Activated CD8-positive, alpha-beta memory T cell treated with anti-CD3 and anti-CD28 coated beads, Interleukin-2, amount 50 U/mL, for 24 hours (primary cell): ENCODE measurements at regions not wholly inside any gene's neighbourhood (a gene's known extent, or its start where the extent isn't known, plus 50 kb on each side); places are given as distances from the start of the nearest gene placed in this dataset.
"Not testable (repeated sequence)": the region's sequence is repeated elsewhere in the genome, so short reads cannot be mapped to it uniquely, and the experiment has no call there.

Experiments
- DNase-seq: peaks from one replicate; pipeline ENCODE4 v3.0.0-alpha.2; 2020; ENCODE audit errors: extremely low read depth

DNA sequence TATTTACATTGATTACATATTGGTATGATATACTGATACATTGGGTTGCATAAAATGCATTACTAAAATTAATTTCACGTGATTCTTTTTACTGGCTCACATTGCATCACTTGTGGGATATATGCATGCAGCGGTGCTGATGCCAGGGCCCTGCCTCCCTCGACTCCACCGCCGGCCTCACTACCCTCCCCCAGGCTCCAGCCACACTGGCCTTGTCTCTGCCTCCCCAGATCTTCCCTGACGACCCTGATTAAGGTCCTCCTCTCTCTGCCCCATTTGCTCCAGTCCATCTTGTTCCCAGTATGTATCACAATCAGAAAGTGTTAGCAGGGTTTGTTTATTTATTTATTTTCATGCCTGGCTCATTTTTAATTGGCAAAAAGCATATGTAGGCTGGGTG is 306.8 kb downstream of the FOXL1 start:
- no peak for DNase-seq

GRCh38 chr16:86886651-86887050 is 308.3 kb downstream of the FOXL1 start:
- no peak for DNase-seq

- no peak for DNase-seq
Measured at GRCh38 chr16:86887416-86887815, 309.1 kb downstream of the FOXL1 start.

- DNase-seq, result no peak
Measured at GRCh38 chr16:86888231-86889053, 310.1 kb downstream of the FOXL1 start.

- not testable (repeated sequence) for DNase-seq
Measured at GRCh38 chr16:86889054-86889366, 310.7 kb downstream of the FOXL1 start.

GRCh38 chr16:86889974-86890373 is 311.6 kb downstream of the FOXL1 start:
- DNase-seq, result no peak

DNA sequence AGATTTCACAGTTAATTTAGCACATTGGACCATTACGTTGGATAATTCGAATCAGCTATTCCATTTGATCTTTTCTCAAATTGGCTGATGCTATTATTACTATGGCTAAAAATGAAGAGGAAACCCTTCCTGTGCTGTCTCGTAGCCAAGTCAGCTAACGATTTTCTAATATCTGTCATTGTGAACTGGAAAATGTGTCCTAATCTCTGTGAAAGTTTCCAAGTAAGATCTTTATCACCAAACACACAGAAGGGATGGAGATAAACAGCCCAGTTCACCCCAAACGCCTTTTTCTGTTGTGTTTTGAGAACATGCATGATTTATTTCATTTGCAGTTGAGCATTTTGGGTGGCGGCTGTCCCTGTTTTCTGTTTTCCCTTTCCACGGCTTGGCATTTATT is 312.8 kb downstream of the FOXL1 start:
- no peak for DNase-seq

DNA sequence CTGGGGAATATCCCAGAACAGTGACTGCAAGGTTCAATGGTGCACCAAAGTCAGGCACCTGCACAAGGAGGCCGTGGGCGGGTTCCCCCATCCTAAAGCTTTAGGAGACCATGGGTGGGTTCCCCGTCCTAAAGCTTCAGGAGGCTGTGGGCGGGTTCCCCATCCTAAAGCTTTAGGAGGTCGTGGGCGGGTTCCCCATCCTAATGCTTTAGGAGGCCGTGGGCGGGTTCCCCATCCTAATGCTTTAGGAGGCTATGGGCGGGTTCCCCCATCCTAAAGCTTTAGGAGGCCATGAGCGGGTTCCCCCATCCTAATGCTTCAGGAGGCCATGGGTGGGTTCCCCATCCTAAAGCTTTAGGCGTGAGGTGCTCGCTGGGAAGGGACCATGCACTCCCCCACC is 313.3 kb downstream of the FOXL1 start:
- no peak for DNase-seq

- no peak for DNase-seq
Measured at GRCh38 chr16:86892509-86892908, 314.2 kb downstream of the FOXL1 start.

GRCh38 chr16:86893506-86893905 is 315.2 kb downstream of the FOXL1 start:
- DNase-seq, result no peak

GRCh38 chr16:86894029-86894567 is 315.7 kb downstream of the FOXL1 start:
- no peak for DNase-seq

DNA sequence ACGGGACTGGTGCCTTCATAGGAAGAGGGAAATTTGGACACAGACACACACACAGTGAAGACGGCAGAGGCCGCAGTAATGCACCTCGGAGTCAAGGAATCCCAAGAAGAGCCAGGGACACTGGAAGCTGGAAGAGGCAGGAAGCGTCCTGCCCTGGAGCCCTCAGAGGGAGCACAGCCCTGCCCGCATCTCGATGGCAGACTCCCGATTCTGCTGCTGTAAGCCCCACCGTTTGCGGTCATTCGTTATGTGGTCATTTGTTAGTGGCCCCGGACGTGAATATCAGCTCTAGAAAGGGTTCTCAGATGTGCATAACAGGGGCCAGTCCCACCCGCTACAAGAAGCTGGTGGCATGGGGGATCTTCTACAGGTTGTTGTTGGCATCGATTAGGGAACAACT is 316.6 kb downstream of the FOXL1 start:
- DNase-seq, result no peak

- DNase-seq, result no peak
Measured at GRCh38 chr16:86895606-86896005, 317.3 kb downstream of the FOXL1 start.

- DNase-seq, result no peak
Measured at GRCh38 chr16:86896976-86897375, 318.6 kb downstream of the FOXL1 start.

DNA sequence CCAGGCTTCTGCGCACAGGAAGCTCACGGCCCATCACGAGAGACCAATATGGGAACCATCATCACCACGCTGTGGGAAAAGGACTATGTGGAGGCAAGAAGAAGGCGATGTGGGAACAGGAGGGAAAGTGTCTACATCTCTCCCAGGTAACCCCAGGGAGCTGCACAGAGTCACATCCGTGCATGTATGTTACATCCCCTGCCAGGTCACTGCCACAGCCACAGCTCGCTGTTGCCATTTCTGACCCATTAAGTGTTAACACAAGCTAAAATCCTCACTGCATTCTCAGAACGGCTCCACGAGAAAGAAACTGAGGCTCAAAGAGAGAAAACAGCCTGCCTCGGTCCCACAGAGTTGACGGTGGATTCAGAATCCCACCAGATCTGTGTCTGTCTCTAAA is 319.1 kb downstream of the FOXL1 start:
- DNase-seq, result no peak

GRCh38 chr16:86898386-86898785 is 320.0 kb downstream of the FOXL1 start:
- no peak for DNase-seq

- DNase-seq, result no peak
Measured at GRCh38 chr16:86899151-86899550, 320.8 kb downstream of the FOXL1 start.

GRCh38 chr16:86899757-86900156 is 321.4 kb downstream of the FOXL1 start:
- no peak for DNase-seq

DNA sequence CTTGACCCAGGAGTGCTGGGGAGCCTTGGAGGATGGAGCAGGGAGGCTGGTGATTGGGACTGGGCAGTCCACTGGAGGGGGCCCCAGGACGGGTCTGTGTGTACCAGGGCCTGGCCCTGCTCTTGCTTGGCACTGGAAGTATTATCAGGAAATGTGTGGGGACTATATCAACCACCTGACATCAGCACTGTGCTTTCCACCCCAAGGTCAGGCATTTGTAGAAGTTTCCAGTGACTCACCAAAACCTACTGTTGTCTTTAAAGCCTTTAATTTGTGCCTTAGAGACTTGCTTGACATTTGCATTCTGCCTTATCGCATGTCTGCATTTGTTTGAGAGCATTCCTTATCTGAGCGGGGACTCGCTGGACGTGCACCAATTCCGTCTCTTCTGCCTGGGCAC is 323.1 kb downstream of the FOXL1 start:
- no peak for DNase-seq

GRCh38 chr16:86902656-86903001 is 324.3 kb downstream of the FOXL1 start:
- no peak for DNase-seq

DNA sequence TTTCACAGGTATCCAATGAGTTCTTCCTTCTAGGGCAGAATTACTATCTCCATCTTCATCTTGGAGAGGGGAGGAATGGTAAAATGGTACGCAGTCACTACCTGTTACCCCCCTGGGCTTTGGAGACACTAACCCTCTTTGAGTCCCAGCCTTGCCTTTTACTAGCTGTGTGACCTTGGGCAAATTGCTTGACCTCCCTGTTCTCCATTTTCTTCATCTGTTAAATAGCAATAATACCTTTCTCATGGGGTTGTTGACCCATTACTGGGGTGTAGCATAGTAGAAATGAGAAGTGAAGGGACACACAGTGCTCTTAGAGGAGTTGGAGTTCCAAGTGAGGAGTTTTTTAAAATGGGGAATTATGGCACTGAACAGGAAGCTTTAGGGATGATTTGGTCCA is 324.7 kb downstream of the FOXL1 start:
- no peak for DNase-seq

DNA sequence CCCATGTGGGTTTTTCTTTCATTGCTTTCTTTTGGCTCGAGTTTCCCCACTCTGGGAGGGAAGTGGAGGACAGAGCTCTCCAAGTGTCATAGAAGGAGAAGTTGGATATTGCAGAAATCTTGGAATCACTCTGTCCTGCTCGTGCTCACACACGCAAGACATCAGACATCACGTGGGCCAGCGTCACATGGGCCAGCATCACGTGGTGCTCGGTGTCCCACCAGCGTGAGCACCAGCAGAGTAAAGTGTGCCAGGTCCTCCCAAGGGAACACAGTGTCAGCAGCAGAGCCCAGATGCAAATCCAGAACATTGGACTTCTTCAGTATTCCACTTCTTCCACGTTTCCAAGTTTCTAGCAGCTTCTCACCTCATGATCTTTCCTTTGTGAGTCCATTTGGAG is 327.0 kb downstream of the FOXL1 start:
- DNase-seq, result no peak

DNA sequence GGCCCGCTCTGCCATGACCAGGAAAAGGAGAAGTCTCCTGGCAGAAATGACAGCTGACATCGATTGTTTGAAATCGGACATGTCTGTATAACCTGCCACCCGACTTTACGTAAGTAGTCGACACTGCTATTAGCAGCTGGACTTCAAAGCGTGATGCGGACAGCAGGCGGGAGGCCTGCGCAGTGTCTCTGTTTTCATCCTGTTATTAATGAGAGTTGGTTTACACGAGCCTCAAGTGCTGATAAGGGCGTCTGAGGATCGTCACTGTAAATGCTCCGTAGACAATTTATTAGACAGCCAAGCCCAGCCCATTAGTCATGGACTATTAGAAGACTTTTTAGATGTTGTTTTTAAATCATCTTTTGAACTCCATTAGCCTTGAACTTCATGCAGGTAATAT is 328.3 kb downstream of the FOXL1 start:
- DNase-seq, result no peak
